ENCODE measurements at regions not wholly inside any gene's neighbourhood (a gene's known extent, or its start where the extent isn't known, plus 50 kb on each side); places are given as distances from the start of the nearest gene placed in this dataset.
"Not testable (repeated sequence)": the region's sequence is repeated elsewhere in the genome, so short reads cannot be mapped to it uniquely, and the experiment has no call there.

DNA sequence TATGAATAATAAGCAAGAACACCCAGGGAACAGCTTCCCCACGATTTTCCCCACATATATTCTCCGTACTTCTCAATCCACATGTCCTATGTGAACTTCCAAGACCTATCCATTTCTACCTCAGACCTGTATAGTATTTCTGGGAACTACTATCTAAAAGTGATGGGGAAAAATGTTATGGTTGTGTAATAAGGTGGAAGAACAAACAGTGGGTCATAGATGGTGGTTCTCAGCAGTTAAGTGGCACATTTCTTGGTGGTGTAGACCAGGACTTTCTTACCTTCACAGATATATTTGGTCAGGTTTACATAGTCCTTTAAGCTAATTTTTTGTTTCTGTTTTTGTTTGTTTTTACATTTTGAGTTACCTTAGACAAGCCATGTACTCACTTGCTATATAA is 675.1 kb downstream of the GBE1 start:
- H3K9me3 Mint-ChIP-seq: no peaks in the 10 kb centered on the region
- H3K27ac Mint-ChIP-seq: no peak overlapping the region
- no peak for DNase-seq
- H3K36me3 Mint-ChIP-seq: no peaks in the 10 kb centered on the region
- POLR2A ChIA-PET: no interaction called here
- no peaks in the 10 kb centered on the region for H3K4me1 Mint-ChIP-seq
- H3K27me3 Mint-ChIP-seq: no peaks in the 10 kb centered on the region
- H3K4me3 Mint-ChIP-seq: no peak overlapping the region
- no peak for ATAC-seq (ENCODE audit: low read depth)

DNA sequence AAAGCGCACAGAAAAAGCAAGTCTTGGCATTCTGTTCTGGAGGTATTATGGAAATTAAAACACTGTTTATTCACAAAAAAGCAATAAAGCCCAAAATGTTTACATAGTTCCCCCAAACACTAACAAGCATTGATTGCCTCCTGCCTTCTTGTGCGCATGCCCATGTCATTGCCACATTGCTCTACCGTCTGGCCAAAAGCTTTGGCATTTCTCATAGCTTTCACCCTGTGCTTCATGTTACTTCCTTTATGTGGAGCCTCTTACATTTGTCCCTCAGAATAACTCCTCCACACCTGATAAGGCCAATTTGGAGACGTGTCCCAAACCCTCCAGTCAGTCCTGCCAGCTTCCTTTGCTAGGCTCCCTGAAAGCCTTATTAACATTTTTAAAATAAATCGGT is 680.8 kb downstream of the GBE1 start:
- ATAC-seq (ENCODE audit: low read depth): no peak

DNA sequence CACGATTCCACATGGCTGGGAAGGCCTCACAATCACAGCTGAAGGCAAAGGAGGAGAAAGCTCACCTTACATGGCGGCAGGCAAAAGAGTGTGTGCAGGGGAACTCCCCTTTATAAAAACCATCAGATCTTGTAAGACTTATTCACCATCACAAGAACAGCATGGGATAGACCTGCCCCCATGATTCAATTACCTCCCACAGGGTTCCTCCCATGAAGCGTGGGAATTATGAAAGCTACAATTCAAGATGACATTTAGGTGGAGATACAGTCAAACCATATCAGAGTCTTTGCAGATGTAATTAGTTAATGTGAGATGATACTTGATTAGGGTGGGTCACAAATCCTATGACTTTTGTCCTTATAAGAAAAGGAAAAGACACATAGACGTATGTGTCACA is 688.9 kb downstream of the GBE1 start:
- no peak for DNase-seq
- Mint-ChIP-seq H3K4me3 (no peak overlapping the region), H3K9me3 (peaks cover 7% of the 10 kb centered on the region), H3K36me3 (no peaks in the 10 kb centered on the region), H3K27me3 (no peaks in the 10 kb centered on the region), H3K4me1 (no peaks in the 10 kb centered on the region), H3K27ac (no peak overlapping the region)
- POLR2A ChIA-PET: no interaction called here
- no peak for ATAC-seq (ENCODE audit: low read depth)

More for the DNA sequence above, 680.8 kb downstream of the GBE1 start:
- no peak for DNase-seq
- no peaks in the 10 kb centered on the region for H3K4me1 Mint-ChIP-seq
- H3K9me3 Mint-ChIP-seq: peaks cover 2% of the 10 kb centered on the region
- no peak overlapping the region for H3K4me3 Mint-ChIP-seq
- no peaks in the 10 kb centered on the region for H3K36me3 Mint-ChIP-seq
- no peaks in the 10 kb centered on the region for H3K27me3 Mint-ChIP-seq
- POLR2A ChIA-PET: no interaction called here
- H3K27ac Mint-ChIP-seq: no peak overlapping the region

DNA sequence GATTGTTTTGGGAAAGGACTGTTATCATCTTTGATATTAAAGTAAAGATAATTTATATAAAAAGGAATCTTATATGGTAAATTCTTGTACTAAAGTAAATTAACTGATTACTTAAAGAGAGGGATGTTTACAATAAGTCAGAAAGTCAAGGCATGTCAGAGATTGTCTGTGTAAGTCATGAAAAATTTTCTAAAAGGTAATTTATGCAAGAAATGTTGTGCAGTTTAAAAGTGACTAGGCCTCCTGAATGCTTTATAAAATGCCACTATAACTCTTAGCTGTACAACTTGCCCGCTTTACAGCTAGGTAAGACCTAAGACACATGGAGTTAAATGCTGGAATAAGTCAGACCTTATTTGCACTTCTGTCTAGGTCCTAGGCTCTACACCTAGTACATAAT is 692.9 kb downstream of the GBE1 start:
- POLR2A ChIA-PET: no interaction called here
- no peak for ATAC-seq (ENCODE audit: low read depth)
- H3K4me3 Mint-ChIP-seq: no peak overlapping the region
- no peaks in the 10 kb centered on the region for H3K27me3 Mint-ChIP-seq
- H3K9me3 Mint-ChIP-seq: peaks cover 14% of the 10 kb centered on the region
- H3K4me1 Mint-ChIP-seq: no peaks in the 10 kb centered on the region
- no peak for DNase-seq
- H3K27ac Mint-ChIP-seq: no peak overlapping the region
- H3K36me3 Mint-ChIP-seq: no peaks in the 10 kb centered on the region

DNA sequence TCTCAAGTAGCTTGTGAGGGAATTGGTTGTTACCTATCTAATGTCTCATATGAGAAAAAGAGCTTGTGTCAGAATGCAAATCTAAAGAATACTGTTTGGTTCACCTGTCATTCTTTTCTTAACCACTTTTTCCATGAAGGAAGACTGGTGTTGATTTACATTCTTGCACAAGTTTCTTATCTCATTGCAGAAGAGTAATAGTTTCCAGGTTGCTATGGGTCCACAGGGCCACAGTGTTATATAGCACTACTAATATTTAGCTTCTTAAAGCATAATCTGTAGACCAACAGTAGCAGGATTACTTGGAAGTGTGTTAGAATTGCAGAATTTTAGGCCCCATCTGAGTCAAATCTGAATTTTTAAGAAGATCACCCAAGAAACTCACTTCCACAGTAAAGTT is 697.5 kb downstream of the GBE1 start:
- no peak for DNase-seq
- POLR2A ChIA-PET: no interaction called here
- no peak overlapping the region for H3K27ac Mint-ChIP-seq
- no peaks in the 10 kb centered on the region for H3K27me3 Mint-ChIP-seq
- H3K4me1 Mint-ChIP-seq: no peaks in the 10 kb centered on the region
- no peak overlapping the region for H3K4me3 Mint-ChIP-seq
- H3K9me3 Mint-ChIP-seq: peaks cover 11% of the 10 kb centered on the region
- H3K36me3 Mint-ChIP-seq: no peaks in the 10 kb centered on the region
- no peak for ATAC-seq (ENCODE audit: low read depth)

DNA sequence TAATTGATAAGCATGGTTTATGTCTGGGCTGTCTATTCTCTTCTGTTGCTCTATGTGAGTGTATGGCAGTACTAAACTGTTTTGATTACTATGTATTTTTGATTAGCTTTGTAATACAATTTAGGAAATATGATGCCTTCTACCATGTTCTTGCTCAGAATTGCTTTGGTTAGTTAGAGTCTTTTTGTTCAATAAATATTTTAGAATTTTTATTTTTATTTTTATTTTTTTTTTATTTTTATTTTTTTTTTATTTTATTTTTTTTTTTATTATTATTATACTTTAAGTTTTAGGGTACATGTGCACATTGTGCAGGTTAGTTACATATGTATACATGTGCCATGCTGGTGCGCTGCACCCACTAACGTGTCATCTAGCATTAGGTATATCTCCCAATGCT is 710.3 kb downstream of the GBE1 start:
- H3K9me3 Mint-ChIP-seq; H3K27me3 Mint-ChIP-seq; H3K36me3 Mint-ChIP-seq; H3K27ac Mint-ChIP-seq; ATAC-seq (ENCODE audit: low read depth); H3K4me1 Mint-ChIP-seq; POLR2A ChIA-PET; DNase-seq; H3K4me3 Mint-ChIP-seq: not testable (repeated sequence)

DNA sequence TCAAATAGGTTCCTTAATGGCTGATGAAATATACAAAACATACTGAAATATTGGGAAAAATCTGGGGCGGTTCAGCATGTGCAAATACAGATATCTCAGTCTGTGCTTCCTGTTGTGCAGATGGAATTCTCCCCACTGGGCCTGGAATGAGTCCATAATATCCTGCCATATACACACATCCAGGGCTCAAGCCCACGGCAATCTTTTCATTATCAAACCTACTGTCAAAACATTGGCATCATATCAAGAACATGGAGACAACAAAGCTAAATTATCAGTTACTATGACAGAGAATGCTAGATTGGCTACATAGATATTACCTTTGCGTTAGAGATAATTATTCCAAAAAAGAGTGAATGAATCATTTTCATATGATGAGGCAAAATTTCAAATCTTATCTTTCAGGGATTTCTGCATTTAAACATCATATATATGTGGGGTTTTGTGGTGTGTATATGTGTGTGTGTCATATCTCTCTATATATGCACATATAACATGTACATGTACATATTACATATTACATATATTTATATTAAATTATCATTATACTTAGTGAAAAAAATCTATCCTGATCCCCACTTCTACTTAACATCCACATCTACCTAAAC is 713.3 kb downstream of the GBE1 start:
- no peak overlapping the region for H3K27ac Mint-ChIP-seq
- H3K9me3 Mint-ChIP-seq: peaks cover 4% of the 10 kb centered on the region
- POLR2A ChIA-PET: no interaction called here
- ATAC-seq (ENCODE audit: low read depth): no peak
- H3K27me3 Mint-ChIP-seq: no peaks in the 10 kb centered on the region
- H3K4me3 Mint-ChIP-seq: no peak overlapping the region
- no peaks in the 10 kb centered on the region for H3K4me1 Mint-ChIP-seq
- H3K36me3 Mint-ChIP-seq: no peaks in the 10 kb centered on the region
- no peak for DNase-seq

DNA sequence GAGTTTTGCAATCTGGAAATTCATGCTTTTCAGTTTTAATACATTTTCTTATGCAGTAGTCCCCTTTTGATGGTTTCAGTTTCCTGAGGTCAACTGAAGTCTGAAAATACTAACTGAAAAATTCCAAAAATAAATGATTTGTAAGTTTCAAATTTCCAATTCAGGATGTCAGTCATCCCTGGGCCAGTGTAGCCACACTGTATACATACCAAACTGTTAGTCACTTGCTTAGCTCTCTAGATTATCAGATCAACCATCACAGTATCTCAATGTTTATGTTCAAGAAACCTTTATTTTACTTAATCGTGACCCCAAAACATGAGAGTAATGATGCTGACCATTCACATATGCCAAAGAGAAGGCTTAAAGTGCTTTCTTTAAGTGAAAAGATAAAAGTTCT is 715.5 kb downstream of the GBE1 start:
- H3K27me3 Mint-ChIP-seq: no peaks in the 10 kb centered on the region
- no peaks in the 10 kb centered on the region for H3K4me1 Mint-ChIP-seq
- DNase-seq (no peak), ATAC-seq (ENCODE audit: low read depth) (no peak)
- no peaks in the 10 kb centered on the region for H3K36me3 Mint-ChIP-seq
- no peak overlapping the region for H3K4me3 Mint-ChIP-seq
- H3K9me3 Mint-ChIP-seq: peaks cover 4% of the 10 kb centered on the region
- POLR2A ChIA-PET: no interaction called here
- H3K27ac Mint-ChIP-seq: no peak overlapping the region

DNA sequence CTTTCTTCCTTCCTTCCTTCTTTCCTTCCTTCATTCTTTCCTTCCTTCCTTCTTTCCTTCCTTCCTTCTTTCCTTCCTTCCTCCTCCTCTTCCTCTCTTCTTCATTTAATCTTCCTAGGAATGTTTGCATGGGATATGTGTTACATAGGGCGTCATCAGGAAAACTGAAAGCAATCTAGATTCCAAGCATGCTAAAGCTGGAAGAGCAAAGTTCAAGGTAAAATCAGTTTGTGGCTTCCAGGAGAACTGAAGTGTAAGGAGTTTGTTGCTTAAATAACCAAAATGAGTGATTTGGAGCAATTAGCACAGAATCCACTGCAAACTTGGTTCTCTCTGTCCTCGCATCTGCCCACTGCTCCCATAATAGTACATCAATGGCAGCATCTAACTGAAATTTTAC is 716.2 kb downstream of the GBE1 start:
- H3K36me3 Mint-ChIP-seq: no peaks in the 10 kb centered on the region
- H3K4me1 Mint-ChIP-seq: no peaks in the 10 kb centered on the region
- H3K4me3 Mint-ChIP-seq: no peak overlapping the region
- DNase-seq: no peak
- H3K27me3 Mint-ChIP-seq: no peaks in the 10 kb centered on the region
- no peak overlapping the region for H3K27ac Mint-ChIP-seq
- POLR2A ChIA-PET: no interaction called here
- peaks cover 4% of the 10 kb centered on the region for H3K9me3 Mint-ChIP-seq
- ATAC-seq (ENCODE audit: low read depth): no peak

DNA sequence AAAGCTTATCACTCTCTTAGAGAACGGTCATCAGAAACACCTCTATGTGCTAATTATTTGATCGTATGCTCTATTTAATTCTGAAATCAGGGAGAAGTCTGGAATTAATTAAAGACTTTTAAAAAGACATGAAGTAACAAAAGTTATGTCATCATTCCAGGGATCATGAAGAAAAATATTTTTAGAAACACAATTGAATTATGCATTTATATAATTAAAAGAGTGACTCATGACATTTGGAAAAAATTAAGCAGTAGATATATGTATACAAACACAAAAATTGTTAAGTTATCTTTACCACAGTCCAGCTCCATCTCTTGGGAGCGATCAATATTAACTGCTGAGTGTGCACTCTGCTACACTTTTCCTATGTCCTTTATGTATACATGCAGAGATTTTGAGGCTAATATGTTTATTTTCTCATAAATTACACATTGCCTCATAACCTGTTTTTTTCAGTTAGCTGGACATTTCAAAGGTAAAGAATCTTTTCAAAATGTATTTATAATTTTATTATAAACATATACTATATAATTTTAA is 717.7 kb downstream of the GBE1 start:
- Mint-ChIP-seq H3K9me3 (peaks cover 9% of the 10 kb centered on the region), H3K4me1 (no peaks in the 10 kb centered on the region), H3K36me3 (no peaks in the 10 kb centered on the region), H3K4me3 (no peak overlapping the region), H3K27ac (no peak overlapping the region), H3K27me3 (no peaks in the 10 kb centered on the region)
- DNase-seq (no peak), ATAC-seq (ENCODE audit: low read depth) (no peak)
- POLR2A ChIA-PET: no interaction called here

DNA sequence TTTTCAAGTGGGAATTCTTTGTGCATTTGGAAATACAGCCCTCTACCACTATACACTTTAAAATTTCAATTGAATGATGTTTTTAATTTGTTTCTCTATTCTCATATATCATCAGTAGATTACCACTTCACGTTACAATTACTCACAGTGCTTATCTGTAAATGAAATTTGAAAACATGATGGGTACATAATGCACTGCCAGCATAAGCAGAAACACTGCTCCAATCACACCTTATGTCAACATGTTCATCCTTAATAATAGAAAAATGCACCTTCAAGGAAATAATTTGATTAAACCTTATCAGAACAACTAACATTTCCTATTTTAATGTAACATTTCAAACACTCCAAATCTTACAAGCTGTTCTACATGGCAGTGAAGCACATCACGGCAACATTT is 718.4 kb downstream of the GBE1 start:
- POLR2A ChIA-PET: no interaction called here
- no peaks in the 10 kb centered on the region for H3K4me1 Mint-ChIP-seq
- H3K27ac Mint-ChIP-seq: no peak overlapping the region
- no peaks in the 10 kb centered on the region for H3K27me3 Mint-ChIP-seq
- no peak overlapping the region for H3K4me3 Mint-ChIP-seq
- peaks cover 9% of the 10 kb centered on the region for H3K9me3 Mint-ChIP-seq
- ATAC-seq (ENCODE audit: low read depth): no peak
- no peak for DNase-seq
- no peaks in the 10 kb centered on the region for H3K36me3 Mint-ChIP-seq

DNA sequence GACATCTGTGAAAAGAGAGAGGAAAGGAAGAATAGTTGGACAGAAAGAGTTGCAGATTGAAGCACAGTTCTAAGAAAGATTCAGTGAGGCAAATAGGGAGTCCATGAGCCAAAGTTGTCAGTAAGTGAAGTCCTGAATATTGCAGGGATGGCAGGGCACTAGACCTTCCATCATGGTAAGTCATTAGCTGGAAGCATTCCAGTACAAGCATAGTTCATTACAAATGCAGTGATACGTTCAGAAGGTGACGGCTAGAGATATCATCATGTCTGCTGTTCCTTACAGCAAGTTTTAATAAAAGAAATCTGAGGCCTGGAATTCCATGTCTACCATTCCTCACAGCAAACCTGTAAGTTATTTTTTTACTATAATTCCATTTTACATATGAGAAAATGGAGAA is 720.1 kb downstream of the GBE1 start:
- H3K4me1 Mint-ChIP-seq: no peaks in the 10 kb centered on the region
- POLR2A ChIA-PET: no interaction called here
- no peaks in the 10 kb centered on the region for H3K36me3 Mint-ChIP-seq
- H3K4me3 Mint-ChIP-seq: no peak overlapping the region
- peaks cover 12% of the 10 kb centered on the region for H3K9me3 Mint-ChIP-seq
- no peak overlapping the region for H3K27ac Mint-ChIP-seq
- DNase-seq (no peak), ATAC-seq (ENCODE audit: low read depth) (no peak)
- H3K27me3 Mint-ChIP-seq: no peaks in the 10 kb centered on the region

DNA sequence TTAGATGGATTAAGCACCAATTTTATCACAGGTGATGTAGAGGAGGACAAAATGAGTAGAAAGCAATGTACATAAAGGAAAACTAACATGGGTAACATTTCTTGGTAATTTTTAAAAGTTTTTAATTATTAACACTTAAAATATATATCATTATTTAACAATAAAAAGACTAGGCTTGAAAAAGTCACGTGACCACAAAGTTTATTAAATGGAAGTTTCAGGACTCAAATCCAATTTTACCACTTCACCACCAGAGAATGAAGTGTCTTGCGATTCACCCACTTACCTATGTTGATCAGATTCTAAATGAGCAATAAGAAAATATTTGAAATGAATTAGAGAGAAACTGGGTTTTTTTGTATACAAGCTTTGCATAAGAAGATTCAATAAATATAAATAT is 721.3 kb downstream of the GBE1 start:
- Mint-ChIP-seq H3K36me3 (no peaks in the 10 kb centered on the region), H3K4me3 (no peak overlapping the region), H3K9me3 (peaks cover 11% of the 10 kb centered on the region), H3K27ac (no peak overlapping the region), H3K27me3 (no peaks in the 10 kb centered on the region), H3K4me1 (no peaks in the 10 kb centered on the region)
- ATAC-seq (ENCODE audit: low read depth) (no peak), DNase-seq (no peak)
- POLR2A ChIA-PET: no interaction called here

DNA sequence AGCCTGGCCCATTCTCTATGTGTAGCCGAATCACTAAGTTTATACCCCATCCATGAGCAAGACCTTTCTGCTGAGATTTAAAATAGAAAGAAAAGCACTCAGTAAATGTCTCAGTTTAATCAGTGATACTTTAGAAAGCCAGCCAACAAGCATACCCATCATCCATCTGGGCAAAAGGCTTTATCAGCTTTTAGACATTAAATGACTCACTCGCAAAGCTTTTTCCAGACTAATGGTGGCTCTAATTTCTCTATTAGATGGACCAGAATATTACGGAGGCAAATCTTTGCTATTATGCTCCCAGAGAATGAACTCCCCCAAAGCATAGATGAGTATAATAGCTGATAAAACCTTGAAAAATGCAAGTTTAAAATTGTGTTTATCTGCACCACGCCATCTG is 727.8 kb downstream of the GBE1 start:
- H3K27ac Mint-ChIP-seq: no peak overlapping the region
- DNase-seq: no peak
- no peak overlapping the region for H3K4me3 Mint-ChIP-seq
- H3K27me3 Mint-ChIP-seq: no peaks in the 10 kb centered on the region
- H3K4me1 Mint-ChIP-seq: no peaks in the 10 kb centered on the region
- POLR2A ChIA-PET: no interaction called here
- H3K36me3 Mint-ChIP-seq: no peaks in the 10 kb centered on the region
- no peak for ATAC-seq (ENCODE audit: low read depth)
- H3K9me3 Mint-ChIP-seq: peaks cover 5% of the 10 kb centered on the region

DNA sequence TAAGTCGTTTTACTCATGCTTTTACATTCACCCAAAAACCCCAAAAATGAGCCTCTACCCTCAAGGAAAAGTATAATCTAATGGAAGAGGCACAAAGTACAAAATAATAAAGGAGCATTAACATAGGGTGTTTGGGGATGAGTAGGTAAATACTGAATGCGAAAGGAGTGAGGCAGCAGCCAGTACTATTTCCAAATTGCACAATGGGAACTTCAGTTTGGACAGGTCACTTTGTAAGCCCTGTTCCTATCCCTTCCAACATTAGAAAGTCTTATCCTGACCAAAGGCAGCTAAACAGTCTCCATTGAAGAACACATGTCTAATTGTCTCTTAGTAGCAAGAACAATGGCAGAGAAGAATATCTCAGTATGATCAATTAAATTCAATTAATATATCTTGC is 728.3 kb downstream of the GBE1 start:
- DNase-seq: no peak
- POLR2A ChIA-PET: no interaction called here
- H3K9me3 Mint-ChIP-seq: peaks cover 5% of the 10 kb centered on the region
- ATAC-seq (ENCODE audit: low read depth): no peak
- H3K27ac Mint-ChIP-seq: no peak overlapping the region
- no peaks in the 10 kb centered on the region for H3K4me1 Mint-ChIP-seq
- no peaks in the 10 kb centered on the region for H3K27me3 Mint-ChIP-seq
- no peaks in the 10 kb centered on the region for H3K36me3 Mint-ChIP-seq
- no peak overlapping the region for H3K4me3 Mint-ChIP-seq
